H1 (cell line): ENCODE measurements at regions not wholly inside any gene's neighbourhood (a gene's known extent, or its start where the extent isn't known, plus 50 kb on each side); places are given as distances from the start of the nearest gene placed in this dataset.

ENCODE experiments used
- BCL11A ChIP-seq, 2 experiments: IDR thresholded peaks; one replicate each; pipeline ENCODE4 v1.6.1; 2011; ENCODE audit warnings: low read depth in 2 of 2, low read length in 2 of 2, mild to moderate bottlenecking in 2 of 2
- CHD1 ChIP-seq: IDR thresholded peaks from 2 replicates; pipeline ENCODE4 v1.6.1; 2012; ENCODE audit warnings: low read depth, low read length, improper control_type of control experiment
- CHD7 ChIP-seq: fragments of 300-600 bp; sonication (generic); IDR thresholded peaks from 2 replicates; pipeline ENCODE4 v1.7.1; 2012; ENCODE audit warnings: low read length, moderate library complexity, mild to moderate bottlenecking, inconsistent platforms; ENCODE audit not compliant: insufficient replicate concordance
- CTCF ChIP-seq, 3 experiments: IDR thresholded peaks; 1 replicate in 2 of 3; 2 replicates in 1 of 3; pipeline versions ENCODE4 v1.5.1 to v1.6.1; 2011; ENCODE audit warnings: low read length in 3 of 3, mild to moderate bottlenecking in 3 of 3, inconsistent platforms in 2 of 3, low read depth in 1 of 3, moderate library complexity in 1 of 3; ENCODE audit not compliant: insufficient read depth in 1 of 3; ENCODE audit errors: control extremely low read depth in 1 of 3
- GABPA ChIP-seq: IDR thresholded peaks from 2 replicates; pipeline ENCODE4 v1.6.1; 2011; ENCODE audit warnings: mild to moderate bottlenecking, low read length, moderate library complexity, borderline replicate concordance; ENCODE audit not compliant: insufficient read depth
- NANOG ChIP-seq: IDR thresholded peaks from 2 replicates; pipeline ENCODE4 v1.6.1; 2011; ENCODE audit warnings: low read length, low read depth, mild to moderate bottlenecking, inconsistent platforms; ENCODE audit not compliant: insufficient read depth, poor library complexity, severe bottlenecking
- SP4 ChIP-seq: IDR thresholded peaks from 2 replicates; pipeline ENCODE4 v1.6.1; 2012; ENCODE audit warnings: low read length, inconsistent platforms
- USF2 ChIP-seq: IDR thresholded peaks from 2 replicates; pipeline ENCODE4 v1.6.1; 2011; ENCODE audit warnings: low read length, improper control_type of control experiment

GRCh38 chr10:128846927-128847326 lies 620.1 kb upstream of the MGMT start (continued):
- TF ChIP-seq CHD7: no peak
- no peak for TF ChIP-seq SP4
- no peak for TF ChIP-seq GABPA
- no peak for TF ChIP-seq USF2
- no peak for TF ChIP-seq BCL11A (IDR thresholded peaks at IDR 0.05; ENCODE audit: low read depth in 2 of 2, low read length in 2 of 2)
- TF ChIP-seq CTCF (IDR thresholded peaks at IDR 0.05; ENCODE audit: control extremely low read depth in 1 of 3, insufficient read depth in 1 of 3, low read depth in 1 of 3, low read length in 3 of 3): no peak
- TF ChIP-seq CHD1: no peak
- no peak for TF ChIP-seq NANOG
